Neural crest cell (in vitro differentiated cells): ENCODE measurements at regions not wholly inside any gene's neighbourhood (a gene's known extent, or its start where the extent isn't known, plus 50 kb on each side); places are given as distances from the start of the nearest gene placed in this dataset.

ENCODE experiments used
- DNase-seq: peaks from one replicate; pipeline ENCODE4 v3.0.0; 2021; ENCODE audit warnings: low read depth, mixed read lengths, low spot score
- H3K27ac Mint-ChIP-seq: one replicate; pipeline ENCODE4 v1.8.0; 2021; ENCODE audit warnings: mild to moderate bottlenecking, mixed read lengths; ENCODE audit not compliant: unreplicated experiment
- H3K27me3 Mint-ChIP-seq: 2 replicates; pipeline ENCODE4 v1.8.0; 2021; ENCODE audit warnings: low read depth, mild to moderate bottlenecking, mixed read lengths
- H3K36me3 Mint-ChIP-seq: 2 replicates; pipeline ENCODE4 v1.8.0; 2021; ENCODE audit warnings: low read depth, mild to moderate bottlenecking, mixed read lengths
- H3K4me1 Mint-ChIP-seq: 2 replicates; pipeline ENCODE4 v1.8.0; 2021; ENCODE audit warnings: mixed read lengths
- H3K4me3 Mint-ChIP-seq: one replicate; pipeline ENCODE4 v1.8.0; 2021; ENCODE audit warnings: mild to moderate bottlenecking, mixed read lengths
- H3K9me3 Mint-ChIP-seq: 2 replicates; pipeline ENCODE4 v1.8.0; 2021; ENCODE audit warnings: mixed read lengths
- TF ChIP-seq, protein P1 (sequence below): fragments of 200-600 bp; sonication (generic); conservative IDR thresholded peaks from 2 replicates; pipeline ENCODE4 v1.5.0; 2021; ENCODE audit warnings: antibody characterized with exemption, mild to moderate bottlenecking

DNA sequence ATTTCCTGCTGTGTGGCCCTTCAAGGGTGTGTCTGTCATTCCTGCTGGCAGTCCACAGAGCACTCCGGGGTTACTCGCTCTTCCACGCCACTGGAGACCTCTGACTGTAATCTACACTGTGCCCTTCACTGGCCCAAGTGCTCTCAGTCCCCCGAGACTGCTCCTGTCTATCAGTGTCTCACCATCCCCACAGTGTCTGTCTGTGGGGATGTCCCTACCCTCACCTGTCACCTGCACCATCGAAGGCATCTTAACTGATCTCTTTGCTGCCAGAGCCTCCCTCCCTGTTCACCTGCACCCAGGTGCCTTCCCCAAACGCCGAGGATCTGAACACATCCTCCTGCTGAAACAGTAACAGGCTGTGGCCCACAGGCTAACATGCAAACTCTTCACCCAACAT lies 136.7 kb downstream of the MATN1 start:
- no peak for DNase-seq
- no peaks in the 10 kb centered on the region for H3K36me3 Mint-ChIP-seq
- H3K4me1 Mint-ChIP-seq, result no peaks in the 10 kb centered on the region
- H3K4me3 Mint-ChIP-seq, result no peak overlapping the region
- peaks cover 51% of the 10 kb centered on the region for H3K27me3 Mint-ChIP-seq
- H3K27ac Mint-ChIP-seq, result peak overlapping the region; percentile 81
- TF ChIP-seq, protein P1, sequence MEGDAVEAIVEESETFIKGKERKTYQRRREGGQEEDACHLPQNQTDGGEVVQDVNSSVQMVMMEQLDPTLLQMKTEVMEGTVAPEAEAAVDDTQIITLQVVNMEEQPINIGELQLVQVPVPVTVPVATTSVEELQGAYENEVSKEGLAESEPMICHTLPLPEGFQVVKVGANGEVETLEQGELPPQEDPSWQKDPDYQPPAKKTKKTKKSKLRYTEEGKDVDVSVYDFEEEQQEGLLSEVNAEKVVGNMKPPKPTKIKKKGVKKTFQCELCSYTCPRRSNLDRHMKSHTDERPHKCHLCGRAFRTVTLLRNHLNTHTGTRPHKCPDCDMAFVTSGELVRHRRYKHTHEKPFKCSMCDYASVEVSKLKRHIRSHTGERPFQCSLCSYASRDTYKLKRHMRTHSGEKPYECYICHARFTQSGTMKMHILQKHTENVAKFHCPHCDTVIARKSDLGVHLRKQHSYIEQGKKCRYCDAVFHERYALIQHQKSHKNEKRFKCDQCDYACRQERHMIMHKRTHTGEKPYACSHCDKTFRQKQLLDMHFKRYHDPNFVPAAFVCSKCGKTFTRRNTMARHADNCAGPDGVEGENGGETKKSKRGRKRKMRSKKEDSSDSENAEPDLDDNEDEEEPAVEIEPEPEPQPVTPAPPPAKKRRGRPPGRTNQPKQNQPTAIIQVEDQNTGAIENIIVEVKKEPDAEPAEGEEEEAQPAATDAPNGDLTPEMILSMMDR, result no peak
- H3K9me3 Mint-ChIP-seq, result peaks cover 9% of the 10 kb centered on the region

DNA sequence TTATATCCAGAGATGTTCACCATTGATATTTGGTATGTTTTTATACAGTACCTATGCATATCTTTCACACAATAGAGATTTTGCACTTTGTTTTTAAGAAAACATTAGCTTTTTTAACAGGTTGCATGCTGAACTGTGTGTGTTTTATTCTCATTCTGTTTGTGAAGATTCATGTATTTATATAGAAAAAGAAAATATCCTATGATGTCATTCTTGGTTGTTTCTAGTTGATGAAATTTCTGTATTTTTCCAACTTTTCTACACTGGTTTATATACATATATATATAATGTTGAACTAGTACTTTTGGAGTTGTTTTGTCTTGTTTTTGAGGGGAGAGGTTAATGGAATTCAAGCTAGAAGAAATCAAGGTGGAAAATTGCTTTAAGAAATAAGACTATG lies 143.8 kb downstream of the MATN1 start:
- DNase-seq, result no peak
- Mint-ChIP-seq H3K36me3 (no peaks in the 10 kb centered on the region), H3K27ac (no peak overlapping the region), H3K27me3 (peaks cover 40% of the 10 kb centered on the region), H3K4me1 (no peaks in the 10 kb centered on the region), H3K4me3 (no peak overlapping the region), H3K9me3 (peaks cover 9% of the 10 kb centered on the region)
- TF ChIP-seq, protein P1, result no peak

DNA sequence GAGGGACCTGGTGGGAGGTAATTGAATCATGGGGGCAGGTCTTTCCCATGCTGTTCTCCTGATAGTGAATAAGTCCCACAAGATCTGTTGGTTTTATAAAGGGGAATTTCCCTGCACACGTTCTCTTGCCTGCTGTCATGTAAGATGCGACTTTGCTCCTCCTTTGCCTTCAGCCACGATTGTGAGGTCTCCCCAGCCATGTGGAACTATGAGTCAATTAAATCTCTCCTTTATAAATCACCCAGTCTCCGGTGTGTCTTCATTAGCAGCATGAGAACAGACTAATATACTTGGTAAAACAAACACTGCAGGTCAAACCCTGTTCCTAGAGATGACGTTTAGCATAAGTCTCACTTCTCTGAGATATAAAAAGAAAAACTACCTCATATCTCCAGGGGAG lies 148.3 kb downstream of the MATN1 start:
- no peak for DNase-seq
- TF ChIP-seq, protein P1, result no peak
- Mint-ChIP-seq H3K27ac (no peak overlapping the region), H3K4me1 (no peaks in the 10 kb centered on the region), H3K9me3 (no peaks in the 10 kb centered on the region), H3K36me3 (no peaks in the 10 kb centered on the region), H3K4me3 (no peak overlapping the region), H3K27me3 (peaks cover 18% of the 10 kb centered on the region)

DNA sequence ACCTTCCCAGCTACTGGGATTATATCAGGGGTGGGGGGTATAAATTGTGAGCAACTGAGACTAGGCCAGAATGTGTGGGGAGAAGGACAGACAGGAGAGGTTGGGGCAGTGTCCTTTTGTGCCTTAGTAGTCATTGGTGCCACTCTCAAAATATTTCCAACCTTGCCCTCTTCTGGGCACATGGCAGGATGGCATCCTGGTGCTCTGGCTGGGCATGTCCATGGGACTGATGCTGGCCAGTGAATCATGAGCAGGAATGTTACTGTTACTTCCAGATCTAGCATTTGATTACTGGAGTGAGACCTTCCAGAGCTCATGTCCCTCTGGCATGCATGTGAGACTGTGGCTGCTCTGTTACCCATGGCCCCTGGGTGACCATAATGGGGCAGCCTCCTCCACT lies 151.2 kb downstream of the MATN1 start:
- Mint-ChIP-seq H3K9me3 (no peaks in the 10 kb centered on the region), H3K4me3 (no peak overlapping the region), H3K36me3 (no peaks in the 10 kb centered on the region), H3K27me3 (peaks cover 12% of the 10 kb centered on the region), H3K27ac (no peak overlapping the region), H3K4me1 (no peaks in the 10 kb centered on the region)
- no peak for DNase-seq
- TF ChIP-seq, protein P1, result no peak

DNA sequence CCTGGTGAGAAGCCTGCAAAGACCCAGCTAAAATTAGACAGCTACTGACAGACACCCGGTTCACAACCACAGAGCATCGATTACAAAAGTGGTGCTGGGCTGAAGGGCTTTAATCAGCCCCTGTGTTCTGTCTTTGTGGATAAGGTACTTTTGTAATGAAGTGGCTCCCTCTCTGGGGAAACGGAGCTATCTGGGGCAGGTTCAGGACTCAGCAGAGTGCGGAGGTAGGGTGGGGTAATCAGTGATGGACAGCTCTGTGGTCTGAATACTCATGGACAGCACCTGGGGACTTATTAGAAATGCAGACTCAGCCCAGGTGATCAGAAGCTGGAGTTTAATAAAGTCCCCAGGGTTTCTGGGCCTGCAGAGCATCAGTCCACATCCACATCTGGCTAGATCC lies 152.0 kb downstream of the MATN1 start:
- TF ChIP-seq, protein P1, result no peak
- H3K36me3 Mint-ChIP-seq, result no peaks in the 10 kb centered on the region
- peak overlapping the region; percentile 21 for H3K27ac Mint-ChIP-seq
- H3K9me3 Mint-ChIP-seq, result no peaks in the 10 kb centered on the region
- no peak overlapping the region for H3K4me3 Mint-ChIP-seq
- no peak for DNase-seq
- peaks cover 10% of the 10 kb centered on the region for H3K27me3 Mint-ChIP-seq
- H3K4me1 Mint-ChIP-seq, result no peaks in the 10 kb centered on the region

DNA sequence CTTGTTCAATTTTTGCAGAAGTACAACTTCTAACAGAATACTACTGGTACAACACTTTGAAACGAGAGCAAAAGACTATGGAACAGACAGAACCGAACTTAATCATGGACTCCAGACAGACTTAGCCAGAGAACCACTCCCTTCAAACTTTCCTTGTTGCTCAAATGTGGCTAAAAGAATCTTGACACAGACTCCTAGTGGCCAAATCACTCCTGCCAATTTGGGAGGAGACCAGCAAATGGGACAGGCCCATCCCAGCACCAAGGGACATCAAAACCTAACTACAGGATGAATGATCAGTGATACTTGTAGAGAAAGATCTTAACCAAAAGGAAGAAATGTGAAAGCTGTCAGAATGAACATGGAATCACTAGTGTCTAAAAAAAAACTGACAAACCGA lies 154.0 kb downstream of the MATN1 start:
- no peaks in the 10 kb centered on the region for H3K36me3 Mint-ChIP-seq
- TF ChIP-seq, protein P1, result no peak

More for the DNA sequence above, 154.0 kb downstream of the MATN1 start:
- Mint-ChIP-seq H3K27ac (no peak overlapping the region), H3K9me3 (no peaks in the 10 kb centered on the region), H3K4me3 (no peak overlapping the region), H3K27me3 (peaks cover under 1% of the 10 kb centered on the region), H3K4me1 (no peaks in the 10 kb centered on the region)
- DNase-seq, result no peak
